Adrenal gland (tissue), 9 donors: ENCODE measurements at regions not wholly inside any gene's neighbourhood (a gene's known extent, or its start where the extent isn't known, plus 50 kb on each side); places are given as distances from the start of the nearest gene placed in this dataset.
A peak's percentile ranks its signal among the peaks of the same experiment; 100 is the strongest.

Experiments used
- DNase-seq, 7 donors: peaks; one replicate each; pipeline ENCODE4 v3.0.0-alpha.2; 2019 to 2020
- H3K27ac ChIP-seq, 5 donors: fragments of 200-600 bp; sonication (generic) in 4 of 5; 1 replicate in 3 of 5; 2 replicates in 2 of 5; pipeline versions ENCODE4 v1.5.1 to v1.8.0; 2016 to 2020; ENCODE audit warnings: mild to moderate bottlenecking in 1 of 5
- H3K27me3 ChIP-seq: fragments of 200-600 bp; 2 replicates; pipeline ENCODE4 v1.8.0; 2021
- H3K36me3 ChIP-seq, 2 donors: fragments of 200-600 bp; replicated peaks in 1 of 2; 1 replicate in 1 of 2; 2 replicates in 1 of 2; pipeline versions ENCODE4 v1.5.1 to v1.8.0; 2018 to 2022
- H3K4me1 ChIP-seq, 2 donors: fragments of 200-600 bp; replicated peaks in 1 of 2; 1 replicate in 1 of 2; 2 replicates in 1 of 2; pipeline versions ENCODE4 v1.5.1 to v1.8.0; 2018 to 2021
- H3K4me3 ChIP-seq, 4 donors: fragments of 200-600 bp; sonication (generic) in 3 of 4; one replicate each; pipeline ENCODE4 v1.5.1; 2016 to 2018
- H3K9me3 ChIP-seq, 3 donors: fragments of 200-600 bp; sonication (generic) in 1 of 3; replicated peaks in 1 of 3; 1 replicate in 2 of 3; 2 replicates in 1 of 3; pipeline versions ENCODE4 v1.5.1 to v1.8.0; 2016 to 2021
- CTCF ChIP-seq, 6 experiments: fragments of 450-650 bp in 4 of 6; fragments of 200-600 bp in 2 of 6; sonication (generic) in 1 of 6; IDR thresholded peaks; 1 replicate in 5 of 6; 2 replicates in 1 of 6; pipeline versions ENCODE4 v1.5.1 to v1.8.0; 2016 to 2021; ENCODE audit warnings: antibody characterized with exemption in 6 of 6, mild to moderate bottlenecking in 2 of 6, moderate library complexity in 1 of 6
- POLR2A ChIP-seq, 2 donors: fragments of 450-650 bp; IDR thresholded peaks; one replicate each; pipeline ENCODE4 v1.6.1; 2017; ENCODE audit warnings: antibody characterized with exemption in 2 of 2, mild to moderate bottlenecking in 2 of 2, moderate library complexity in 1 of 2
- WGBS, 4 donors: extraction: QIAGEN DNeasy Blood & Tissue Kit in 2 of 4; methylation state at CpG; one replicate each; pipeline versions ENCODE4 v1.1.5 to v1.1.7; 2013 to 2017; 5-methylcytosine and 5-hydroxymethylcytosine counted together
- intact Hi-C, 2 donors: fragments of 100-400 bp; cut with DNase I; formaldehyde crosslinking; loops; one replicate each; pipeline versions ENCODE4 v1.14.1 to v1.15.0; 2022 to 2023
- donor health status: healthy with polysubstance abuse.
- donor health status: Bipolar disorder and iron deficiency.
- donor health status: DM: yes; HTN: yes; CAD: no.
- donor health status: DM: no; HTN: no; CAD: no.
- donor health status: DM: no; HTN: no; CAD: no.

DNA sequence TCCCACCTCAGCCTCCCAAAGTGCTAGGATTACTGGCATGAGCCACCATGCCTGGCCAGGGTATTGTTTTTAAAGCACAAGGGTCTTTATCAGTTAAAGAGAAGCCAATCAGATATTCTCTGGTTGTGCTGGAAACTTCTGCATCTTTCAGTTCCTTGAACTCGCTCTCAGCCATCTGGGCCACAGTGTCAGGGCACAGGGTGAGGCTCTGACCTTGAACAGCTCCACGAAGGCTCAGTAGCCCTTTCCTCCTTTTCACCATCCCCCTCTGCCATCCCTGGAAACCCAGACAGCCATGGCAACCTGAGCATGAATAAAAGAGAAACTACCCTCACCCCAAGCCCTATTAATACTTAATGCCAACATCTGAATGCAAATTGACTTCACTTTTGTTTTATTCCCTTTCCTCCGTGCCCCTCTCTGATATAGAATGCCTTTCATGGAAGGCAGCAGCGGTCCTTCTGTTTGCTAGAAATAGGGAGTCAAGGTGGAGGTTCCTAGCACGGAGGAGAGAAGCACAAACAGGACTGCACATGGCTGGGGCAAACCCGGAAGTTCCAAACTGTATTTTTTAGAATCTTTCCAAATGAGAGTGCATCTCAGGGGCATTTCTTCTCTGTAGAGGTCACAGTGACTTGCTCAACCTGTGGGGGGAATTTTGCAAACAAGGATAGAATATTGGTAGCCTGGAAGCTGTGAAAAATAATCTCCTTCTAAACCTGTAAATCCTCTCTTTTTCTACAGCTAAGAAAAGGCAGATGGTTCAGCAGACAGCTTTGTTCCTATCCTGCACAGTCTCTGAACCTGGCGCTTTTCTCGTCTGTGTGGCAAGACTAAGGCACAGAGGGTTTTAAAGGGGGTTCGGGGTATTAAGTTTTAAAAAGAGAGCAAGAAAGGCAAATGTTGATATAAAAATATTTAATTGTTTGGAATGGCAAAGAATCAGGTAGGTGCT is 176.4 kb upstream of the RREB1 start:
- Histone ChIP-seq H3K4me3 (no peak overlapping the region), H3K27ac (peak overlapping the region in 3 of 5 donors; percentile 15 to 32 (median 15)), H3K27me3 (no peaks in the 10 kb centered on the region), H3K36me3 (no peaks in the 10 kb centered on the region), H3K9me3 (no peaks in the 10 kb centered on the region), H3K4me1 (peaks cover 0 to 15% of the 10 kb centered on the region in 2 donors)
- no peak for TF ChIP-seq POLR2A (IDR thresholded peaks at IDR 0.05)
- no peak for TF ChIP-seq CTCF (IDR thresholded peaks at IDR 0.05)
- 53 to 66% (median 54%) methylated on average over 8 to 9 of the region's 9 CpGs for WGBS, 4 donors
- intact Hi-C loops: no loop called here
- DNase-seq: no peak

DNA sequence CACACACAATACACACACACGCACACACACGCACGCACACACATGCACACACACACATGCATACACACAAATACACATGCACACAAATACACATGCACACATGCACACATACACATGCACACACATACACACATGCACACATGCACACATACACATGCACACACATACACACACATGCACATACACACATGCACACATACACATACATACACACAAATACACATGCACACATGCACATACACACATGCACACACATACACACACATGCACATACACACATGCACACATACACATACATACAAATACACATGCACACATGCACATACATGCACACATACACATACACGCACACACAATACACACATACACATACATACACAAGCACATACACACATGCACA is 175.4 kb upstream of the RREB1 start:
- Histone ChIP-seq H3K36me3 (no peaks in the 10 kb centered on the region), H3K9me3 (no peaks in the 10 kb centered on the region), H3K27me3 (no peaks in the 10 kb centered on the region), H3K4me3 (no peak overlapping the region), H3K27ac (no peak overlapping the region), H3K4me1 (peaks cover 0 to 15% of the 10 kb centered on the region in 2 donors)
- intact Hi-C loops: no loop called here
- TF ChIP-seq CTCF (IDR thresholded peaks at IDR 0.05): no peak
- TF ChIP-seq POLR2A (IDR thresholded peaks at IDR 0.05): no peak
- WGBS, 4 donors: 66 to 84% (median 82%) methylated on average over 4 of the region's 4 CpGs
- no peak for DNase-seq

DNA sequence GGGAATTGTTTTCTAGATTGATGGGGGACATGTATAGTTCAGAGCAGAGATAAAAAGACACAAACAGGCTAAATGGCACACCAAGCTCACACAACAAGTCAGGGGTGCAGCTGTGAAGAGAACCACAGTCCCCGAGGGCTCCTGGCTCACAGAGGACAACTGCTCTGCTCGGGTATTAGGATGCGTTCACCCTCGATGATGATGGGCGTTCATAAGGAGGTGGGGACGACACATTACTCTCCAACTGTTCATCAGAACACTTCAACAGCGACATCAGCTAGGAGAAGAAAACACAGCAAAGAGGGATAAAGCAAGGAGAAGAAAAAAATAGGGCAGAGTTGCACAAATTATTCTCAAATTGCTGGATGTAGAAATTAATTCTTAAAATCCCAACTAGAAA is 174.8 kb upstream of the RREB1 start:
- no peak for DNase-seq
- intact Hi-C loops: no loop called here
- WGBS, 4 donors: 71 to 75% (median 73%) methylated on average over 7 of the region's 7 CpGs
- Histone ChIP-seq H3K4me3 (no peak overlapping the region), H3K27me3 (no peaks in the 10 kb centered on the region), H3K4me1 (peaks cover 0 to 15% of the 10 kb centered on the region in 2 donors), H3K27ac (no peak overlapping the region), H3K9me3 (no peaks in the 10 kb centered on the region), H3K36me3 (no peaks in the 10 kb centered on the region)
- TF ChIP-seq POLR2A (IDR thresholded peaks at IDR 0.05) (no peak), CTCF (IDR thresholded peaks at IDR 0.05) (no peak)

GRCh38 chr6:6940031-6941025 is 167.4 kb upstream of the RREB1 start:
- Histone ChIP-seq H3K27me3 (no peaks in the 10 kb centered on the region), H3K4me3 (no peak overlapping the region), H3K27ac (no peak overlapping the region), H3K4me1 (no peaks in the 10 kb centered on the region), H3K36me3 (no peaks in the 10 kb centered on the region), H3K9me3 (no peaks in the 10 kb centered on the region)
- intact Hi-C loops: no loop called here
- no peak for TF ChIP-seq POLR2A (IDR thresholded peaks at IDR 0.05)
- no peak for TF ChIP-seq CTCF (IDR thresholded peaks at IDR 0.05)
- 84 to 90% (median 89%) methylated on average over 36 to 47 of the region's 47 CpGs for WGBS, 4 donors
- no peak for DNase-seq
